Omental fat pad (tissue), 3 donors: ENCODE measurements at regions not wholly inside any gene's neighbourhood (a gene's known extent, or its start where the extent isn't known, plus 50 kb on each side); places are given as distances from the start of the nearest gene placed in this dataset.

Experiments
- ATAC-seq: fragments of 150-250 bp; one replicate; pipeline ENCODE4 v1.9.1; 2016; ENCODE audit warnings: mild to moderate bottlenecking, moderate library complexity; ENCODE audit not compliant: low FRiP score
- DNase-seq: peaks from one replicate; pipeline ENCODE4 v3.0.0-alpha.2; 2019; ENCODE audit warnings: low spot score
- CTCF ChIP-seq, 3 donors: fragments of 450-650 bp; IDR thresholded peaks; one replicate each; pipeline ENCODE4 v1.5.1; 2016 to 2017; ENCODE audit warnings: antibody characterized with exemption in 3 of 3, mild to moderate bottlenecking in 3 of 3, moderate library complexity in 2 of 3

- TF ChIP-seq CTCF (IDR thresholded peaks at IDR 0.05): no peak
- ATAC-seq (no peak), DNase-seq (no peak)
These were observed 264.6 kb upstream of the THUMPD2 start for GRCh38 chr2:40043641-40044040.

GRCh38 chr2:40043191-40043590 lies 264.1 kb upstream of the THUMPD2 start:
- ATAC-seq: no peak
- no peak for TF ChIP-seq CTCF (IDR thresholded peaks at IDR 0.05)
- no peak for DNase-seq

- ATAC-seq: peak; percentile 59
- no peak for DNase-seq
- no peak for TF ChIP-seq CTCF (IDR thresholded peaks at IDR 0.05)
These were observed 262.6 kb upstream of the THUMPD2 start for GRCh38 chr2:40041422-40042382.

GRCh38 chr2:40039549-40039948 lies 260.5 kb upstream of the THUMPD2 start:
- ATAC-seq (no peak), DNase-seq (no peak)
- no peak for TF ChIP-seq CTCF (IDR thresholded peaks at IDR 0.05)

- ATAC-seq: no peak
- TF ChIP-seq CTCF (IDR thresholded peaks at IDR 0.05): no peak
- no peak for DNase-seq
These were observed 259.6 kb upstream of the THUMPD2 start for GRCh38 chr2:40038646-40039045.

GRCh38 chr2:40037303-40037702 lies 258.2 kb upstream of the THUMPD2 start:
- no peak for TF ChIP-seq CTCF (IDR thresholded peaks at IDR 0.05)
- no peak for ATAC-seq
- DNase-seq: no peak

GRCh38 chr2:40036241-40036640 lies 257.2 kb upstream of the THUMPD2 start:
- DNase-seq: no peak
- no peak for ATAC-seq
- no peak for TF ChIP-seq CTCF (IDR thresholded peaks at IDR 0.05)
